ENCODE measurements at regions not wholly inside any gene's neighbourhood (a gene's known extent, or its start where the extent isn't known, plus 50 kb on each side); places are given as distances from the start of the nearest gene placed in this dataset.
"Not testable (repeated sequence)": the region's sequence is repeated elsewhere in the genome, so short reads cannot be mapped to it uniquely, and the experiment has no call there.

DNA sequence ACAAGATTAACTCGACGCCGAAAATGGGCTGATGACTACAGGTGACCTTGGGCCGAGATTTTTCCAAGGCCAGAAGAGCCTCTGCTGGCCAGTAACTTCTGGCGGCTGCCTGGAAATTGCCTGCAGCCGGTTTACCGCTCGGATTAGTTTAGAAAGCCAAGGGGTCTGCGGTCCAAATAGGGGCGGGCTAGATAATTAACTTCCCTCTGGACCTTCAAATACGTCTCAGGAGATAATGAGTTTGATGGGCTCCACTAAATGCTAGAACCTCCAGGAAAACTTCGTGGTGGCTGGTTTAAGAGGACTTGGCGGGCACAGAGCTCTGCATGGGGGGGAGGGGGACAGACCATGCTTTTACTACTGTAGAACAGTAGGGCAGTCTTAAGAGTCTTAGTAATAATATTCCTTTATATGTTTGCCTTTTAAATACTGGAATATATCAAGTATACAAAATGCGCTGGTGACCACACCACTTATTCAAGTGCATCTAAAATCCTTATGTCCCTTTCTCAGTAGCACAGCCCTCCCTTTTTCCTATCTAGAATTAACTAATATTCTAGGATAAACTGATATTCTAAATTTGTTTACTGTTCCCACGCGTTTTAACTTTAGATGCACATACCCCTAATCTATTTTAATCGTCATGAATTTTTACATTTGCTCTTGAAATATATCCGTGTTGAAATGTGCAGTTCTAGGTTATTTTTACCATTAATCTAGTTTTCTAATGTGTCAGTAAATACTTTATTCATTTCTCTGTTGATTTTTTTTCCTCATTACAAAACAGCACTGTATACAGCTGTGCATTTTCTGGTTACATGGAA is 107.5 kb upstream of the PRSS16 start:
- H3K4me2 ChIP-seq (ENCODE audit: low read depth, low read length, poor library complexity, severe bottlenecking): peak overlapping the region; percentile 98
- H3K27ac ChIP-seq (ENCODE audit: low read depth, low read length): peak overlapping the region; percentile 95

DNA sequence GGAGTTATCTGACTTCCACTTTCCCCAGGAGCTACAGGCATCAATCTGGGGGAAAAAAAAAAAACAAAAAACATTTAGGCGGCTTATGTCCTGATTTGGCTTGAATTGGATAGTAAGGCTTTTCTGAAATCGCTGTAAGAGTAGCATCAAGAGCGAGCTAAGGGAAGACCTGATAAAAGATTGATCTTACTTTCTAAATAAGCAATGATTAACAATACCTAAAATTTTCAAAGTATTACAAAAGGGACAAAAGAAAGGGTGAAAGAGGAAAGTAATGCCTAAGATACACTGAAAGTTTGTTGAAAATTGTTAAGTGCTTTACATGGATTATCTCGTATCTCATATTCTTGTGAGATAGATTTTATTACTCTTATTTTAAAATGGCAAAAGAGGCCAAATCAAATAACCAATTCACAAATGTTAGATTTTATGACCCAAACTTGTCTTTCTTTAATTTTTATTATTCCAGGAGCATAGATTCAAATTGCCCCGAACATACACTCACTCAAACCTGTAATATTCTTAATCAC is 106.4 kb upstream of the PRSS16 start:
- peaks cover 26% of the 10 kb centered on the region for H3K79me2 ChIP-seq (ENCODE audit: insufficient read depth, low read length)
- no peaks in the 10 kb centered on the region for H3K27me3 ChIP-seq (ENCODE audit: low read length)
- H2AFZ ChIP-seq (ENCODE audit: low read depth, low read length, severe bottlenecking): no peak overlapping the region
- TF ChIP-seq EZH2phosphoT487 (conservative IDR thresholded peaks at IDR 0.05; ENCODE audit: low read length): no peak
- TF ChIP-seq, protein P1, sequence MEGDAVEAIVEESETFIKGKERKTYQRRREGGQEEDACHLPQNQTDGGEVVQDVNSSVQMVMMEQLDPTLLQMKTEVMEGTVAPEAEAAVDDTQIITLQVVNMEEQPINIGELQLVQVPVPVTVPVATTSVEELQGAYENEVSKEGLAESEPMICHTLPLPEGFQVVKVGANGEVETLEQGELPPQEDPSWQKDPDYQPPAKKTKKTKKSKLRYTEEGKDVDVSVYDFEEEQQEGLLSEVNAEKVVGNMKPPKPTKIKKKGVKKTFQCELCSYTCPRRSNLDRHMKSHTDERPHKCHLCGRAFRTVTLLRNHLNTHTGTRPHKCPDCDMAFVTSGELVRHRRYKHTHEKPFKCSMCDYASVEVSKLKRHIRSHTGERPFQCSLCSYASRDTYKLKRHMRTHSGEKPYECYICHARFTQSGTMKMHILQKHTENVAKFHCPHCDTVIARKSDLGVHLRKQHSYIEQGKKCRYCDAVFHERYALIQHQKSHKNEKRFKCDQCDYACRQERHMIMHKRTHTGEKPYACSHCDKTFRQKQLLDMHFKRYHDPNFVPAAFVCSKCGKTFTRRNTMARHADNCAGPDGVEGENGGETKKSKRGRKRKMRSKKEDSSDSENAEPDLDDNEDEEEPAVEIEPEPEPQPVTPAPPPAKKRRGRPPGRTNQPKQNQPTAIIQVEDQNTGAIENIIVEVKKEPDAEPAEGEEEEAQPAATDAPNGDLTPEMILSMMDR (IDR thresholded peaks at IDR 0.05; ENCODE audit: insufficient read depth, low read length, poor library complexity, severe bottlenecking): no peak
- no peaks in the 10 kb centered on the region for H3K9me3 ChIP-seq (ENCODE audit: insufficient read depth, low read length)
- H3K4me3 ChIP-seq (ENCODE audit: insufficient read depth, low read length, poor library complexity, severe bottlenecking): peak overlapping the region; percentile 41
- H3K9ac ChIP-seq (ENCODE audit: low read length): peak overlapping the region; percentile 57
- H3F3A ChIP-seq (ENCODE audit: insufficient read depth): peaks cover 80% of the 10 kb centered on the region
- H3K9me2 ChIP-seq (replicated peaks; ENCODE audit: insufficient read depth, low read length): no peaks in the 10 kb centered on the region
- peak overlapping the region; percentile 95 for H3K27ac ChIP-seq (ENCODE audit: low read depth, low read length)
- no peaks in the 10 kb centered on the region for H4K20me1 ChIP-seq (ENCODE audit: low read depth, low read length)
- H3K36me3 ChIP-seq (ENCODE audit: low read length): no peaks in the 10 kb centered on the region
- H3K4me2 ChIP-seq (ENCODE audit: low read depth, low read length, poor library complexity, severe bottlenecking): peak overlapping the region; percentile 98

More for the DNA sequence above, 107.5 kb upstream of the PRSS16 start:
- Histone ChIP-seq H3K4me3 (ENCODE audit: insufficient read depth, low read length, poor library complexity, severe bottlenecking) (peak overlapping the region; percentile 64), H3K9me2 (replicated peaks; ENCODE audit: insufficient read depth, low read length) (no peaks in the 10 kb centered on the region), H3K36me3 (ENCODE audit: low read length) (no peaks in the 10 kb centered on the region), H3K27me3 (ENCODE audit: low read length) (no peaks in the 10 kb centered on the region), H4K20me1 (ENCODE audit: low read depth, low read length) (no peaks in the 10 kb centered on the region), H3F3A (ENCODE audit: insufficient read depth) (peaks cover 79% of the 10 kb centered on the region), H3K79me2 (ENCODE audit: insufficient read depth, low read length) (peaks cover 26% of the 10 kb centered on the region), H3K9ac (ENCODE audit: low read length) (peak overlapping the region; percentile 73), H2AFZ (ENCODE audit: low read depth, low read length, severe bottlenecking) (peak overlapping the region; percentile 60), H3K9me3 (ENCODE audit: insufficient read depth, low read length) (no peaks in the 10 kb centered on the region)
- TF ChIP-seq EZH2phosphoT487 (conservative IDR thresholded peaks at IDR 0.05; ENCODE audit: low read length): no peak
- TF ChIP-seq, protein P1 (IDR thresholded peaks at IDR 0.05; ENCODE audit: insufficient read depth, low read length, poor library complexity, severe bottlenecking): no peak

DNA sequence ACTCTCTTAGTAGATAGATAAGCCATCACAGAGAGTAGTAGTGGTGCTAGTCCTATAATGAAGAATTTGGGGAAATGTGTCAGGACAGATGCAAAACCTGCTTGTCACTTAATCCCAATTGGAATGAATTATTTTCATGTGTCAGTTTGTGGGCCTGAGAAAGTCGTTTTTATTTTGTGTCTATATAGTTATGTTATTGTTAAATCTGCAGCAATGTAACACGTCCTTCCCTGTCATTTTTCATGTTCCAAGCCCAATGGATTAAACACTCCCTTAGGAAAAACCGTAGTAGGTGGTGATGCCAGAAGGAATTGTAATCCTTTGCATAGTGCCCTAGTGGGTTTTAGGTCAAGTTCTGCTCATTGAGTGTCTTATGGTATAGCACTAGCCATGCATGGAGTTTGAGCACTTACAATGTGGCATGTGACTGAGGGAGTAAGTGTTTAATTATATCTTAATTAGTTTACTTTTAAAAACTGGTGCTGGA is 105.9 kb upstream of the PRSS16 start:
- Histone ChIP-seq H3K27me3 (ENCODE audit: low read length) (no peaks in the 10 kb centered on the region), H3K4me2 (ENCODE audit: low read depth, low read length, poor library complexity, severe bottlenecking) (peak overlapping the region; percentile 98), H3K9ac (ENCODE audit: low read length) (peak overlapping the region; percentile 57), H3K27ac (ENCODE audit: low read depth, low read length) (peak overlapping the region; percentile 95), H3K4me3 (ENCODE audit: insufficient read depth, low read length, poor library complexity, severe bottlenecking) (peak overlapping the region; percentile 41), H3K9me3 (ENCODE audit: insufficient read depth, low read length) (no peaks in the 10 kb centered on the region), H2AFZ (ENCODE audit: low read depth, low read length, severe bottlenecking) (peak overlapping the region; percentile 40), H3K36me3 (ENCODE audit: low read length) (no peaks in the 10 kb centered on the region), H3F3A (ENCODE audit: insufficient read depth) (peaks cover 83% of the 10 kb centered on the region), H3K9me2 (replicated peaks; ENCODE audit: insufficient read depth, low read length) (no peaks in the 10 kb centered on the region), H4K20me1 (ENCODE audit: low read depth, low read length) (no peaks in the 10 kb centered on the region), H3K79me2 (ENCODE audit: insufficient read depth, low read length) (peaks cover 26% of the 10 kb centered on the region)
- TF ChIP-seq, protein P1 (IDR thresholded peaks at IDR 0.05; ENCODE audit: insufficient read depth, low read length, poor library complexity, severe bottlenecking): no peak
- TF ChIP-seq EZH2phosphoT487 (conservative IDR thresholded peaks at IDR 0.05; ENCODE audit: low read length): no peak

DNA sequence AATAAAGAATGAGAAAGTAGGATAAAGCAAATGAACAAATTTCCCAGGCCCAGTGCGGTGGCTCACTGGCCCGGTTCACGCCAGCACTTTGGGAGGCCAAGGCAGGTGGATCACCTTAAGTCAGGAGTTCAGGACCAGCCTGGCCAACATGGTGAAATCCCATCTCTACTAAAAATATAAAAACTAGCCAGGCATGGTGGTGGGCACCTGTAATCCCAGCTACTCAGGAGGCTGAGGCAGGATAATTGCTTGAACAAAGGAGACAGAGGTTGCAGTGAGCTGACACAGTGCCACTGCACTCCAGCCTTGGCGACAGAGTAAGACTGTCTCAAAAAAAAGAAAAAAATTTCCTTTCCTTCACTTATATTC is 104.5 kb upstream of the PRSS16 start:
- H3F3A ChIP-seq (ENCODE audit: insufficient read depth): peaks cover 80% of the 10 kb centered on the region
- peak overlapping the region; percentile 95 for H3K27ac ChIP-seq (ENCODE audit: low read depth, low read length)
- H3K27me3 ChIP-seq (ENCODE audit: low read length); H3K9me2 ChIP-seq (replicated peaks; ENCODE audit: insufficient read depth, low read length); H3K36me3 ChIP-seq (ENCODE audit: low read length); H3K9me3 ChIP-seq (ENCODE audit: insufficient read depth, low read length); H3K4me3 ChIP-seq (ENCODE audit: insufficient read depth, low read length, poor library complexity, severe bottlenecking); H2AFZ ChIP-seq (ENCODE audit: low read depth, low read length, severe bottlenecking); H4K20me1 ChIP-seq (ENCODE audit: low read depth, low read length): not testable (repeated sequence)
- H3K79me2 ChIP-seq (ENCODE audit: insufficient read depth, low read length): peaks cover 26% of the 10 kb centered on the region
- peak overlapping the region; percentile 98 for H3K4me2 ChIP-seq (ENCODE audit: low read depth, low read length, poor library complexity, severe bottlenecking)
- H3K9ac ChIP-seq (ENCODE audit: low read length): peak overlapping the region; percentile 31; the same call in 1 of the 2 replicates
